ENCODE measurements at regions not wholly inside any gene's neighbourhood (a gene's known extent, or its start where the extent isn't known, plus 50 kb on each side); places are given as distances from the start of the nearest gene placed in this dataset.
"Not testable (repeated sequence)": the region's sequence is repeated elsewhere in the genome, so short reads cannot be mapped to it uniquely, and the experiment has no call there.

- DNase-seq (ENCODE audit: low read depth): peak; percentile 6
Measured at GRCh38 chrX:38940547-38940946, 139.3 kb downstream of the MID1IP1 start.

GRCh38 chrX:38941675-38942074 is 140.4 kb downstream of the MID1IP1 start:
- DNase-seq (ENCODE audit: low read depth): peak; percentile 1

- no peak for DNase-seq (ENCODE audit: low read depth)
Measured at GRCh38 chrX:38943120-38943519, 141.9 kb downstream of the MID1IP1 start.

GRCh38 chrX:38948046-38948445 is 146.8 kb downstream of the MID1IP1 start:
- no peak for DNase-seq (ENCODE audit: low read depth)

- no peak for DNase-seq (ENCODE audit: low read depth)
Measured at GRCh38 chrX:38954520-38954919, 153.3 kb downstream of the MID1IP1 start.

GRCh38 chrX:38959736-38960135 is 158.5 kb downstream of the MID1IP1 start:
- no peak for DNase-seq (ENCODE audit: low read depth)

- no peak for DNase-seq (ENCODE audit: low read depth)
Measured at GRCh38 chrX:38960137-38960536, 158.9 kb downstream of the MID1IP1 start.

- no peak for DNase-seq (ENCODE audit: low read depth)
Measured at GRCh38 chrX:38961936-38962335, 160.7 kb downstream of the MID1IP1 start.

GRCh38 chrX:38963244-38963643 is 162.0 kb downstream of the MID1IP1 start:
- not testable (repeated sequence) for DNase-seq (ENCODE audit: low read depth)

GRCh38 chrX:38965888-38966287 is 164.6 kb downstream of the MID1IP1 start:
- DNase-seq (ENCODE audit: low read depth): no peak

GRCh38 chrX:38968344-38969216 is 167.3 kb downstream of the MID1IP1 start:
- no peak for DNase-seq (ENCODE audit: low read depth)

- no peak for DNase-seq (ENCODE audit: low read depth)
Measured at GRCh38 chrX:38970074-38970473, 168.8 kb downstream of the MID1IP1 start.

- DNase-seq (ENCODE audit: low read depth): no peak
Measured at GRCh38 chrX:38970845-38971244, 169.6 kb downstream of the MID1IP1 start.

GRCh38 chrX:38973322-38973721 is 172.1 kb downstream of the MID1IP1 start:
- DNase-seq (ENCODE audit: low read depth): no peak

GRCh38 chrX:38974542-38974941 is 173.3 kb downstream of the MID1IP1 start:
- no peak for DNase-seq (ENCODE audit: low read depth)

- DNase-seq (ENCODE audit: low read depth): peak; percentile 4
Measured at GRCh38 chrX:38975368-38975942, 174.2 kb downstream of the MID1IP1 start.

- no peak for DNase-seq (ENCODE audit: low read depth)
Measured at GRCh38 chrX:38982370-38982769, 181.1 kb downstream of the MID1IP1 start.

- no peak for DNase-seq (ENCODE audit: low read depth)
Measured at GRCh38 chrX:38982843-38983242, 181.6 kb downstream of the MID1IP1 start.

GRCh38 chrX:38985375-38985774 is 184.1 kb downstream of the MID1IP1 start:
- DNase-seq (ENCODE audit: low read depth): peak; percentile 5

- DNase-seq (ENCODE audit: low read depth): no peak
Measured at GRCh38 chrX:38985945-38986344, 184.7 kb downstream of the MID1IP1 start.

GRCh38 chrX:38986586-38986985 is 185.3 kb downstream of the MID1IP1 start:
- DNase-seq (ENCODE audit: low read depth): no peak

GRCh38 chrX:38987198-38987651 is 186.0 kb downstream of the MID1IP1 start:
- no peak for DNase-seq (ENCODE audit: low read depth)

GRCh38 chrX:38988301-38988700 is 187.0 kb downstream of the MID1IP1 start:
- DNase-seq (ENCODE audit: low read depth): no peak

GRCh38 chrX:38989076-38989475 is 187.8 kb downstream of the MID1IP1 start:
- no peak for DNase-seq (ENCODE audit: low read depth)

Measured in amniotic epithelial cell (primary cell).